ENCODE measurements at regions not wholly inside any gene's neighbourhood (a gene's known extent, or its start where the extent isn't known, plus 50 kb on each side); places are given as distances from the start of the nearest gene placed in this dataset.

- DNase-seq (ENCODE audit: low read depth, low spot score), result no peak
- H3K4me3 ChIP-seq (ENCODE audit: low read length), result no peak overlapping the region
Measured at GRCh38 chr15:91741986-91742385, 111.5 kb upstream of the SLCO3A1 start.

DNA sequence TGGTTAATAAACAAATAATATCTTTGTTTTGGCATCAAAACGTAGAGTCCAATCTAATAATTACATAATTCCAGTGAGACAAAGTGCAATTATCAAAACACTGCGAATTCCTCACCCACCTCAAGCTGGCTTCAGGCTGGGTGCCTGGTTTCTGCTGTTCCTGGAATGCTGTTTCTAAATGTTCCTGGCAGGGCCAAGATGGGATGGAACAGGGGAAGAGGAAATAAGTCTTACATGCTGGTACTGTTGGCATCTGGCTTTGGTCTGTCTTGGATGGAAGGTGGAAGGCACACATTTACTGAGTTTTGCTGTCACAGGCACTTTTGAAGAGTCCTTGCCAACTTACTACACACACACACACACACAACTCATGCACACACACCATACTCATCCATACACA lies 101.9 kb upstream of the SLCO3A1 start:
- no peak overlapping the region for H3K4me3 ChIP-seq (ENCODE audit: low read length)
- DNase-seq (ENCODE audit: low read depth, low spot score), result no peak

- H3K4me3 ChIP-seq (ENCODE audit: low read length), result no peak overlapping the region
- no peak for DNase-seq (ENCODE audit: low read depth, low spot score)
Measured at GRCh38 chr15:91752081-91752785, 101.3 kb upstream of the SLCO3A1 start.

- H3K4me3 ChIP-seq (ENCODE audit: low read length), result no peak overlapping the region
Measured at GRCh38 chr15:91759560-91759959, 93.9 kb upstream of the SLCO3A1 start.

DNA sequence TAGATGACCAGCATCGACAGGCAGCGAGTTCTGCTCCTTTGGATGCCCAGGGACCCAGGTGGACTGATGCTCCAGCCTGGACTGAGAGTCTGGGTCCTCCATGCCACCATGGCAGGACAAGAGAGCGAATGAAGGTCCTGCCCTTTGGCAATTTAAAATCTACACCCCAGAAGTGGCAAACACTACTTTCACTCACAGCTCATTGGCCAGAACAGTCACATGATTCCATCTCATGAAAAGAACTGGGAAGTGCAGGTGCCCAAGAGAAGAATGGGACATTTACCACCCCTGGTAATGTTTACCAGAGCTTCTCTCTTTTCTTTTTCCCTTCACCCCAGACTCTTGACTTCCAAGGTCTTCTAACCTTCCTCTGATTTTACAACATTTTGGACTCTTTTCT lies 87.8 kb upstream of the SLCO3A1 start:
- no peak for DNase-seq (ENCODE audit: low read depth, low spot score)
- H3K4me3 ChIP-seq (ENCODE audit: low read length), result no peak overlapping the region

More at GRCh38 chr15:91759560-91759959, 93.9 kb upstream of the SLCO3A1 start:
- no peak for DNase-seq (ENCODE audit: low read depth, low spot score)

- DNase-seq (ENCODE audit: low read depth, low spot score), result no peak
Measured at GRCh38 chr15:91769476-91769875, 84.0 kb upstream of the SLCO3A1 start.

GRCh38 chr15:91769894-91770293 lies 83.6 kb upstream of the SLCO3A1 start:
- DNase-seq (ENCODE audit: low read depth, low spot score), result no peak
- H3K4me3 ChIP-seq (ENCODE audit: low read length), result no peak overlapping the region

More at GRCh38 chr15:91769476-91769875, 84.0 kb upstream of the SLCO3A1 start:
- H3K4me3 ChIP-seq (ENCODE audit: low read length), result no peak overlapping the region

GRCh38 chr15:91776104-91776503 lies 77.4 kb upstream of the SLCO3A1 start:
- no peak overlapping the region for H3K4me3 ChIP-seq (ENCODE audit: low read length)
- DNase-seq (ENCODE audit: low read depth, low spot score), result no peak

- DNase-seq (ENCODE audit: low read depth, low spot score), result no peak
- H3K4me3 ChIP-seq (ENCODE audit: low read length), result no peak overlapping the region
Measured at GRCh38 chr15:91779960-91780359, 73.5 kb upstream of the SLCO3A1 start.

- no peak for DNase-seq (ENCODE audit: low read depth, low spot score)
- H3K4me3 ChIP-seq (ENCODE audit: low read length), result no peak overlapping the region
Measured at GRCh38 chr15:91780387-91780786, 73.1 kb upstream of the SLCO3A1 start.

- DNase-seq (ENCODE audit: low read depth, low spot score), result no peak
- no peak overlapping the region for H3K4me3 ChIP-seq (ENCODE audit: low read length)
Measured at GRCh38 chr15:91782221-91782620, 71.3 kb upstream of the SLCO3A1 start.

DNA sequence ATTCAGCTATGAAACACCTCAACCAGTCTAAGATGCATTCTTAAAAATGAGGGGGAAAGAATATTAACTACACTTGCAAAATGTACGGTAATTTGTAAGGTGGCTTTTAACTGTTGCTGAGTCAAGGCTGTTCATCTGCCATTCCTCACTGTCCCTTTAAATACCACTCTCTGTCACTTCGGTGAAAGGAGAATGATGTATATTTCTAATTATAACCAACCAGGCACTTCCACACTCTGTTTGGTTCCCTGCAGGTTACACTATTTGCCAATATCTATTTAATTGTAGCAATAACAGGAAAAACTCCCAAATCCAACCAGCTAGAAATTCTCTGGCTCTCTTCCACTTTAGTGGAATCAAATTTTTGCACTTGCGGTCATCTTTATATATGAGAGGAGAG lies 70.5 kb upstream of the SLCO3A1 start:
- no peak overlapping the region for H3K4me3 ChIP-seq (ENCODE audit: low read length)
- no peak for DNase-seq (ENCODE audit: low read depth, low spot score)

GRCh38 chr15:91783451-91783850 lies 70.1 kb upstream of the SLCO3A1 start:
- no peak for DNase-seq (ENCODE audit: low read depth, low spot score)
- no peak overlapping the region for H3K4me3 ChIP-seq (ENCODE audit: low read length)

DNA sequence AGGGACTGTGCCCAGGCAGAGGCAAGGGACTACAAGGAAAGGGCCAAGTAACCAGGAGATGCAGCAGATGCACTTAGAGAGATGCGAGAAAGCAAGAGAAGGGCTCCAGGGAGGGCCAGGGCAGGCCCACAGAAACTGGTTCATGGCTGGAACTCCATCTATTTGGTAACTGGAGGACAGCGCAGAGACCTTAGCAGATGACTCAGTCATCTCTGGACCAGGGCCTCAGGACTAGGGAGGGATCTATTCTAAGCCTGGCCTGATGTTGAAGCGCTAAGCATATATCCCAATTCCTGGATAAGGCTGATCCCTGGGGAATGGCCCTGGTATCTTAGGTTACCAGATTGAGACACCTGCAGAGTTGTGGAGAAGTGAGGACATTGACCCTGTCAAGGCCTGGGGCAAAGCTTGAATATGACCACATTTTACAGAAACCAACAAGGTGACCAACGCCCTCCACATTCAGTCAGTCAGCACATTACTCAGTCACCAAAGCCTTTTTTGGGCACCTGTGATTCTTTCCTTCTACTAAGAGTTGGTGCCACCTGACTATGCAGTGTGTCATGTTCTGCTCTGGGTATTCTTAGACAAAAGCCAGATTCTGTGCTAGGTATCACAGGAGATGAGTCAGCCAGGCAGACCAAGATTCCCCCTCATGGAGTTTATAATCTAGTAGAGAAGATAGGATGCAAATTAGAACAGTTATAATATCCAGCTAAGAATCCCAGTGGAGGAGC lies 68.4 kb upstream of the SLCO3A1 start:
- no peak for DNase-seq (ENCODE audit: low read depth, low spot score)
- no peak overlapping the region for H3K4me3 ChIP-seq (ENCODE audit: low read length)

GRCh38 chr15:91787198-91787597 lies 66.3 kb upstream of the SLCO3A1 start:
- DNase-seq (ENCODE audit: low read depth, low spot score), result no peak

DNA sequence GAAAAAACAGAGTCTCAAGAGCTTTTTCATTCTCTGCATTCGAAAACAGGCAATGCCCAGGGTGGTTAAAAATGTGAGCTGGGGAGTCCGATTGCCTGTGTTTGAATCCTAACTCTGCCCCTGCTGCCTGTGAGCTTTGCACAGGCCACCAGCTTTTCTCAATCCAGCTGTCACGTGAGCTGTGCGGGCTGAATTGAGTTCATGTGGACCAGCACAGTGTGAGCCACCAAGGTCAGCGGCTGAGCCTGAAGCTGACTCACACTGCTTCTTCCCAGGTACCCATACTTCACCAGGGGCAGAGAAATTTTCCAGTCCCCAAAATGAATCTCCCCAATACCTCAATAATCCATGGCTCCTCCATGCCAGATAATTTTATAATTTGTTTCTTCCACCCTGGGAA lies 64.4 kb upstream of the SLCO3A1 start:
- no peak overlapping the region for H3K4me3 ChIP-seq (ENCODE audit: low read length)
- DNase-seq (ENCODE audit: low read depth, low spot score), result no peak

More at GRCh38 chr15:91787198-91787597, 66.3 kb upstream of the SLCO3A1 start:
- no peak overlapping the region for H3K4me3 ChIP-seq (ENCODE audit: low read length)

DNA sequence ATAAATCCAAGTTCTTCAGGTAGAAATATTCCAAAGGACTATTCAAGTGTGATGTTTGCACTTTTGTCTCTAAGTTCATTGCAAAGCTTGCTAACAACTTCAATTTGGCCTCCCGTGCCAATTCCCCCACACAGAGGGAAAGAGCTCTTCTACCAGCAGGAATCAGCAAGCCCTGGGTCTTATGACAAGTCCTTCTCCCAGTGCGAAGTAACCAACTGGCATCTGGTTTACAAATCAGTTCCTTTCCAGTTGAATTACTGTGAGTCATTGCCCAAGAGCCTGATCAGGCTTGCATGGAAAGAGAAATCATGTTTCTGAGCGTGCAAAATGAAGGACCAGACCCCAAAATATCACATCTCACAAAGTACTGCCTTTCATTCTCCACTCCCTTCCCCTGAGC lies 62.7 kb upstream of the SLCO3A1 start:
- DNase-seq (ENCODE audit: low read depth, low spot score), result no peak
- no peak overlapping the region for H3K4me3 ChIP-seq (ENCODE audit: low read length)

- no peak overlapping the region for H3K4me3 ChIP-seq (ENCODE audit: low read length)
- no peak for DNase-seq (ENCODE audit: low read depth, low spot score)
Measured at GRCh38 chr15:91793771-91794170, 59.7 kb upstream of the SLCO3A1 start.

GRCh38 chr15:91795235-91795634 lies 58.3 kb upstream of the SLCO3A1 start:
- no peak for DNase-seq (ENCODE audit: low read depth, low spot score)

GRCh38 chr15:91801836-91802534 lies 51.5 kb upstream of the SLCO3A1 start:
- no peak overlapping the region for H3K4me3 ChIP-seq (ENCODE audit: low read length)
- no peak for DNase-seq (ENCODE audit: low read depth, low spot score)

More at GRCh38 chr15:91795235-91795634, 58.3 kb upstream of the SLCO3A1 start:
- no peak overlapping the region for H3K4me3 ChIP-seq (ENCODE audit: low read length)
